ENCODE measurements at regions not wholly inside any gene's neighbourhood (a gene's known extent, or its start where the extent isn't known, plus 50 kb on each side); places are given as distances from the start of the nearest gene placed in this dataset.
A peak's percentile ranks its signal among the peaks of the same experiment; 100 is the strongest.

- no peak overlapping the region for H3K4me3 ChIP-seq
- TF ChIP-seq, protein P1, sequence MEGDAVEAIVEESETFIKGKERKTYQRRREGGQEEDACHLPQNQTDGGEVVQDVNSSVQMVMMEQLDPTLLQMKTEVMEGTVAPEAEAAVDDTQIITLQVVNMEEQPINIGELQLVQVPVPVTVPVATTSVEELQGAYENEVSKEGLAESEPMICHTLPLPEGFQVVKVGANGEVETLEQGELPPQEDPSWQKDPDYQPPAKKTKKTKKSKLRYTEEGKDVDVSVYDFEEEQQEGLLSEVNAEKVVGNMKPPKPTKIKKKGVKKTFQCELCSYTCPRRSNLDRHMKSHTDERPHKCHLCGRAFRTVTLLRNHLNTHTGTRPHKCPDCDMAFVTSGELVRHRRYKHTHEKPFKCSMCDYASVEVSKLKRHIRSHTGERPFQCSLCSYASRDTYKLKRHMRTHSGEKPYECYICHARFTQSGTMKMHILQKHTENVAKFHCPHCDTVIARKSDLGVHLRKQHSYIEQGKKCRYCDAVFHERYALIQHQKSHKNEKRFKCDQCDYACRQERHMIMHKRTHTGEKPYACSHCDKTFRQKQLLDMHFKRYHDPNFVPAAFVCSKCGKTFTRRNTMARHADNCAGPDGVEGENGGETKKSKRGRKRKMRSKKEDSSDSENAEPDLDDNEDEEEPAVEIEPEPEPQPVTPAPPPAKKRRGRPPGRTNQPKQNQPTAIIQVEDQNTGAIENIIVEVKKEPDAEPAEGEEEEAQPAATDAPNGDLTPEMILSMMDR (IDR thresholded peaks at IDR 0.05), result no peak
- no peak overlapping the region for H3K27ac ChIP-seq
- intact Hi-C loops (cut with DNase I), result no loop called here
- H3K4me1 ChIP-seq, result no peaks in the 10 kb centered on the region
- H3K27me3 ChIP-seq, result no peaks in the 10 kb centered on the region
- H3K9ac ChIP-seq (ENCODE audit: low read depth in 2 of 2, low read length in 2 of 2), result no peak overlapping the region
- no peaks in the 10 kb centered on the region for H3K9me3 ChIP-seq
- no peak for DNase-seq
- H3K36me3 ChIP-seq, result no peaks in the 10 kb centered on the region
These were observed 69.5 kb upstream of the PRICKLE2 start for GRCh38 chr3:64294771-64295170.

GRCh38 chr3:64293121-64293520 lies 67.9 kb upstream of the PRICKLE2 start:
- TF ChIP-seq, protein P1 (IDR thresholded peaks at IDR 0.05), result no peak
- intact Hi-C loops (cut with DNase I), result no loop called here
- no peaks in the 10 kb centered on the region for H3K9me3 ChIP-seq
- no peak for DNase-seq
- H3K36me3 ChIP-seq, result no peaks in the 10 kb centered on the region
- no peak overlapping the region for H3K9ac ChIP-seq (ENCODE audit: low read depth in 2 of 2, low read length in 2 of 2)
- no peaks in the 10 kb centered on the region for H3K27me3 ChIP-seq
- H3K4me1 ChIP-seq, result no peaks in the 10 kb centered on the region
- H3K4me3 ChIP-seq, result no peak overlapping the region
- no peak overlapping the region for H3K27ac ChIP-seq

DNA sequence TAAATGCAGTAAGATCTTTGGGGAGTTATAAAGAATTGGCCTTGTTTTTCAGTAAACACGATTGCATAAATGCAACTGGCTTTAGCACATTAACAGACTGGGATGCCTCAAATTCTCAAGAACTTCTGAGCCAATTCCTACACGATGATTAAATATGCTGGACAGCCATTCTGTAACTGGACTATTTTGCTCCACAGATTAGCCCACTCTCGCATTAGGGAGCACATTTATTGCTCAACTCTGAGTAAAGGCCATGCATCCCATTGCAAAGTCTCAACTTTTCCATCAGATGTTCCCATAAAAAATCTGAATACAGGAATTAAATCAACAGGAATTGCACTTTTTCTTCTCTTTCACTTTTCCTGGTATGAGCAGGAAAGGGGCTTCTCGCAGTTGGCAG lies 66.7 kb upstream of the PRICKLE2 start:
- no peaks in the 10 kb centered on the region for H3K4me1 ChIP-seq
- no peak overlapping the region for H3K9ac ChIP-seq (ENCODE audit: low read depth in 2 of 2, low read length in 2 of 2)
- no peaks in the 10 kb centered on the region for H3K36me3 ChIP-seq
- no peaks in the 10 kb centered on the region for H3K9me3 ChIP-seq
- H3K27ac ChIP-seq, result no peak overlapping the region
- no peaks in the 10 kb centered on the region for H3K27me3 ChIP-seq
- TF ChIP-seq, protein P1 (IDR thresholded peaks at IDR 0.05), result no peak
- DNase-seq, result no peak
- no peak overlapping the region for H3K4me3 ChIP-seq
- intact Hi-C loops (cut with DNase I), result no loop called here

DNA sequence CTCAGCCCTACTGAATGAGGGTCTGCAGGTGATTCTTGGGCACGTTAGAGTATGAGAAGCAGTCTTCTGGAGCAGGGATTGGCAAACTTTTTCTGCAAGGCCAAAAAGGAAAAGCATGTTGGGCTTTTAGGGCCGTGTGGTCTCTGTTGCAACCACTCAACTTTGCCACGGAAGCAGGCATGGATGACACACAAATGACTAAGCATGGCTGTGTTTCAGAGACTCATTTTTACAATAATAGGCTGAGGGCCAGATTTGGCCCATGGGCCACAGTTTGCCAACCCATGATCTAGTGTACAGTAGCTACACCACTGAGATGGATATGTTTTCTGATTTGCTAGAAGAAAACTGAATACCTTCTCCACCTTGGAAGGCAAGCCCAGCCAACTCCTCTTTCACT lies 66.1 kb upstream of the PRICKLE2 start:
- Histone ChIP-seq H3K27me3 (no peaks in the 10 kb centered on the region), H3K36me3 (no peaks in the 10 kb centered on the region), H3K9me3 (no peaks in the 10 kb centered on the region), H3K4me3 (no peak overlapping the region), H3K9ac (ENCODE audit: low read depth in 2 of 2, low read length in 2 of 2) (no peak overlapping the region), H3K4me1 (no peaks in the 10 kb centered on the region), H3K27ac (peak overlapping the region; percentile 31)
- intact Hi-C loops (cut with DNase I), result no loop called here
- TF ChIP-seq, protein P1 (IDR thresholded peaks at IDR 0.05), result no peak
- peak; percentile 24 for DNase-seq

- H3K36me3 ChIP-seq, result no peaks in the 10 kb centered on the region
- TF ChIP-seq, protein P1 (IDR thresholded peaks at IDR 0.05), result no peak
- no peak for DNase-seq
- no peak overlapping the region for H3K27ac ChIP-seq
- no peaks in the 10 kb centered on the region for H3K9me3 ChIP-seq
- H3K9ac ChIP-seq (ENCODE audit: low read depth in 2 of 2, low read length in 2 of 2), result no peak overlapping the region
- H3K27me3 ChIP-seq, result no peaks in the 10 kb centered on the region
- no peak overlapping the region for H3K4me3 ChIP-seq
- intact Hi-C loops (cut with DNase I), result no loop called here
- H3K4me1 ChIP-seq, result no peaks in the 10 kb centered on the region
These were observed 65.6 kb upstream of the PRICKLE2 start for GRCh38 chr3:64290864-64291263.

DNA sequence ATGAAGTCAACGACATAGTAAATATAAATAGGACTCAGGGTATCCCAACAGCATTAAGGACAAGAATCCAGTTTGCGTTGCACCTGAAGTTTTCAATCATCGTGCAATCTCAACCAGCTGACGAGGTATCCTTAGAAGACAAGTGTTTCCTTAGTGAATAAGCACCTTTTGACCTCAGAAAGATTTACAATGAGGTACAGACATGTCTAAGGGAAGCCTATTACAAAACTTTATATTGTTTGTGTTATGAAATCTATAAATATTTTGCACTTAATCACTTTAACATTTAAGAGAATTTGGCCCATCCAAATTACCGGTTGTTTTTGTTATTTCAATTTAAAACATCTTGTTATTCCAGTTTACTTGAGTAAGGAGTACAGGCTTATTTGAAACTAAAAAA lies 64.9 kb upstream of the PRICKLE2 start:
- Histone ChIP-seq H3K27me3 (no peaks in the 10 kb centered on the region), H3K4me3 (no peak overlapping the region), H3K9ac (ENCODE audit: low read depth in 2 of 2, low read length in 2 of 2) (no peak overlapping the region), H3K4me1 (no peaks in the 10 kb centered on the region), H3K27ac (no peak overlapping the region), H3K36me3 (no peaks in the 10 kb centered on the region), H3K9me3 (no peaks in the 10 kb centered on the region)
- intact Hi-C loops (cut with DNase I), result no loop called here
- no peak for DNase-seq
- TF ChIP-seq, protein P1 (IDR thresholded peaks at IDR 0.05), result no peak

All from colonic mucosa (tissue), 4 donors.